H1 (cell line): ENCODE measurements at regions not wholly inside any gene's neighbourhood (a gene's known extent, or its start where the extent isn't known, plus 50 kb on each side); places are given as distances from the start of the nearest gene placed in this dataset.

Source experiments
- CTCF ChIA-PET: fragments of 300-600 bp; sonication (Branson Sonifier 250); formaldehyde crosslinking; loops from one replicate; lab custom pipeline; 2021; ENCODE audit not compliant: partially characterized antibody; lab: Charles Lee
- POLR2A ChIA-PET: fragments of 300-600 bp; sonication (Branson Sonifier 250); formaldehyde crosslinking; loops from one replicate; lab custom pipeline; 2021; ENCODE audit warnings: inconsistent platforms; ENCODE audit not compliant: partially characterized antibody; lab: Charles Lee
- DNase-seq, 2 experiments: peaks; one replicate each; pipeline versions ENCODE4 v3.0.0 to v3.0.0-alpha.2; 2010 to 2022; ENCODE audit warnings: low spot score in 2 of 2, low read depth in 1 of 2, mixed read lengths in 1 of 2
- FAIRE-seq: peaks from 2 replicates; lab custom pipeline; 2011; peaks lifted over from hg19 to GRCh38; lab: Jason Lieb, UNC
- H2AFZ ChIP-seq: 2 replicates; pipeline ENCODE4 v1.8.1; 2012; ENCODE audit warnings: low read length, inconsistent platforms
- H2AK5ac ChIP-seq: 2 replicates; pipeline ENCODE4 v1.6.1; 2013; ENCODE audit warnings: low read depth, low read length
- H2BK120ac ChIP-seq: replicated peaks from 2 replicates; pipeline ENCODE3; 2013; ENCODE audit warnings: low read depth, low read length, inconsistent platforms
- H2BK12ac ChIP-seq: 2 replicates; pipeline ENCODE4 v1.6.1; 2013; ENCODE audit warnings: low read depth, low read length
- H2BK15ac ChIP-seq: 2 replicates; pipeline ENCODE4 v1.6.1; 2013; ENCODE audit warnings: low read length
- H2BK20ac ChIP-seq: 2 replicates; pipeline ENCODE4 v1.6.1; 2013; ENCODE audit warnings: low read length
- H2BK5ac ChIP-seq: 2 replicates; pipeline ENCODE4 v1.6.1; 2013; ENCODE audit warnings: low read depth, low read length
- H3K14ac ChIP-seq: 2 replicates; pipeline ENCODE4 v1.6.1; 2013; ENCODE audit warnings: inconsistent platforms; ENCODE audit not compliant: insufficient read length
- H3K18ac ChIP-seq: 2 replicates; pipeline ENCODE4 v1.6.1; 2013; ENCODE audit warnings: low read length; ENCODE audit errors: extremely low read depth
- H3K23ac ChIP-seq: 2 replicates; pipeline ENCODE4 v1.6.1; 2013; ENCODE audit warnings: inconsistent platforms; ENCODE audit not compliant: insufficient read length
- H3K23me2 ChIP-seq: 2 replicates; pipeline ENCODE4 v1.6.1; 2013; ENCODE audit warnings: low read depth, low read length
- H3K27ac ChIP-seq: 2 replicates; pipeline ENCODE4 v1.6.1; 2011; ENCODE audit warnings: low read depth, low read length, inconsistent platforms
- H3K27me3 ChIP-seq, 4 experiments: replicated peaks in 1 of 4; 1 replicate in 1 of 4; 2 replicates in 3 of 4; pipeline versions ENCODE4 v1.6.1 to v1.8.1; 2011 to 2013; ENCODE audit warnings: low read length in 3 of 4, mild to moderate bottlenecking in 3 of 4, inconsistent platforms in 2 of 4, mixed read lengths in 2 of 4, moderate library complexity in 1 of 4; ENCODE audit not compliant: control insufficient read depth in 3 of 4, insufficient read depth in 3 of 4; ENCODE audit errors: extremely low read depth in 1 of 4
- H3K36me3 ChIP-seq, 4 experiments: 2 replicates each; pipeline versions ENCODE4 v1.6.1 to v1.8.1; 2011 to 2013; ENCODE audit warnings: mild to moderate bottlenecking in 4 of 4, low read length in 3 of 4, moderate library complexity in 2 of 4, control low read depth in 1 of 4, inconsistent platforms in 1 of 4; ENCODE audit not compliant: insufficient read depth in 4 of 4, control insufficient read depth in 2 of 4
- H3K4ac ChIP-seq: replicated peaks from 2 replicates; pipeline ENCODE3; 2013; ENCODE audit warnings: low read length, low read depth, mixed read lengths, inconsistent platforms; ENCODE audit not compliant: insufficient read length
- H3K4me1 ChIP-seq, 4 experiments: replicated peaks in 1 of 4; 1 replicate in 1 of 4; 2 replicates in 3 of 4; pipeline versions ENCODE4 v1.6.1 to v1.8.1; 2011 to 2013; ENCODE audit warnings: low read length in 3 of 4, inconsistent platforms in 2 of 4, mixed read lengths in 1 of 4; ENCODE audit not compliant: insufficient read depth in 4 of 4, control insufficient read depth in 3 of 4
- H3K4me2 ChIP-seq, 2 experiments: 2 replicates each; pipeline versions ENCODE4 v1.6.1 to v1.8.1; 2011 to 2013; ENCODE audit warnings: low read depth in 2 of 2, low read length in 2 of 2, control low read depth in 1 of 2, inconsistent platforms in 1 of 2, mild to moderate bottlenecking in 1 of 2; ENCODE audit not compliant: insufficient read depth in 1 of 2
- H3K4me3 ChIP-seq, 4 experiments: fragments of 200-600, 300-600 bp in 1 of 4; sonication (generic), shearing (Covaris generic), sonication (Bioruptor Twin) in 1 of 4; 2 replicates each; pipeline versions ENCODE4 v1.5.1 to v1.8.1; 2011 to 2016; ENCODE audit warnings: low read length in 4 of 4, low read depth in 3 of 4, control low read depth in 2 of 4, inconsistent platforms in 2 of 4, mild to moderate bottlenecking in 2 of 4, mixed read lengths in 1 of 4, moderate library complexity in 1 of 4; ENCODE audit not compliant: insufficient read depth in 2 of 4; ENCODE audit errors: extremely low read depth in 1 of 4
- H3K56ac ChIP-seq: replicated peaks from 2 replicates; pipeline ENCODE3; 2013; ENCODE audit warnings: low read depth, mild to moderate bottlenecking, mixed read lengths, low read length, inconsistent platforms; ENCODE audit not compliant: insufficient read length
- H3K79me1 ChIP-seq: 2 replicates; pipeline ENCODE4 v1.6.1; 2013; ENCODE audit warnings: low read depth, low read length, control low read depth
- H3K79me2 ChIP-seq, 2 experiments: 2 replicates each; pipeline versions ENCODE4 v1.6.1 to v1.8.1; 2012 to 2013; ENCODE audit warnings: low read length in 2 of 2, mild to moderate bottlenecking in 2 of 2, inconsistent platforms in 1 of 2; ENCODE audit not compliant: insufficient read depth in 2 of 2, control insufficient read depth in 1 of 2
- H3K9ac ChIP-seq, 4 experiments: replicated peaks in 1 of 4; 1 replicate in 1 of 4; 2 replicates in 3 of 4; pipeline versions ENCODE4 v1.6.1 to v1.8.1; 2011 to 2013; ENCODE audit warnings: low read depth in 3 of 4, low read length in 3 of 4, control low read depth in 2 of 4, mild to moderate bottlenecking in 2 of 4, moderate library complexity in 2 of 4, inconsistent platforms in 1 of 4; ENCODE audit errors: extremely low read depth in 1 of 4
- H3K9me3 ChIP-seq, 2 experiments: 2 replicates each; pipeline versions ENCODE4 v1.6.1 to v1.8.1; 2012 to 2013; ENCODE audit warnings: mild to moderate bottlenecking in 2 of 2, moderate library complexity in 2 of 2, control low read depth in 1 of 2, inconsistent platforms in 1 of 2, low read depth in 1 of 2, low read length in 1 of 2, mixed read lengths in 1 of 2; ENCODE audit not compliant: insufficient read depth in 2 of 2
- H4K20me1 ChIP-seq, 2 experiments: replicated peaks in 1 of 2; 2 replicates each; pipeline versions ENCODE3 to v1.8.1; 2011 to 2013; ENCODE audit warnings: inconsistent platforms in 2 of 2, low read length in 2 of 2, mild to moderate bottlenecking in 1 of 2; ENCODE audit not compliant: insufficient read depth in 2 of 2, control insufficient read depth in 1 of 2
- H4K5ac ChIP-seq: 2 replicates; pipeline ENCODE4 v1.6.1; 2013; ENCODE audit warnings: low read length, low read depth, mixed read lengths, inconsistent platforms; ENCODE audit not compliant: insufficient read length
- H4K8ac ChIP-seq: 2 replicates; pipeline ENCODE4 v1.8.0; 2013; ENCODE audit warnings: mild to moderate bottlenecking, moderate library complexity, low read length, inconsistent platforms; ENCODE audit not compliant: insufficient read depth; ENCODE audit errors: extremely low read depth
- H4K91ac ChIP-seq: replicated peaks from 2 replicates; pipeline ENCODE3; 2013; ENCODE audit warnings: low read length, mixed read lengths, inconsistent platforms; ENCODE audit not compliant: insufficient read length
- ATF3 ChIP-seq: IDR thresholded peaks from 2 replicates; pipeline ENCODE4 v1.6.1; 2011; ENCODE audit warnings: low read depth, mild to moderate bottlenecking, low read length; ENCODE audit not compliant: insufficient read depth
- CBX5 ChIP-seq: fragments of 300-800, 300-1000 bp; sonication (generic); IDR thresholded peaks from 2 replicates; pipeline ENCODE4 v1.7.1; 2016; ENCODE audit warnings: antibody characterized with exemption, low read length, low read depth
- CHD1 ChIP-seq: IDR thresholded peaks from 2 replicates; pipeline ENCODE4 v1.6.1; 2012; ENCODE audit warnings: low read depth, low read length, improper control_type of control experiment
- CHD2 ChIP-seq: IDR thresholded peaks from 2 replicates; pipeline ENCODE4 v1.6.1; 2012; ENCODE audit warnings: low read length, improper control_type of control experiment
- EGR1 ChIP-seq: IDR thresholded peaks from 2 replicates; pipeline ENCODE4 v1.6.1; 2011; ENCODE audit warnings: low read depth, low read length, borderline replicate concordance
- NRF1 ChIP-seq: IDR thresholded peaks from 2 replicates; pipeline ENCODE4 v1.6.1; 2011; ENCODE audit warnings: mild to moderate bottlenecking, low read depth, low read length, improper control_type of control experiment
- PHF8 ChIP-seq: fragments of 200-600 bp; sonication (generic); conservative IDR thresholded peaks from 2 replicates; pipeline ENCODE4 v1.7.1; 2012; ENCODE audit warnings: low read depth, mild to moderate bottlenecking, inconsistent platforms, low read length, moderate library complexity
- POU5F1 ChIP-seq: IDR thresholded peaks from 2 replicates; pipeline ENCODE4 v1.6.1; 2011; ENCODE audit warnings: low read depth, mild to moderate bottlenecking, low read length, moderate library complexity
- RAD21 ChIP-seq, 2 experiments: IDR thresholded peaks in 1 of 2; conservative IDR thresholded peaks in 1 of 2; 2 replicates each; pipeline ENCODE4 v1.6.1; 2011; ENCODE audit warnings: low read depth in 2 of 2, low read length in 2 of 2, improper control_type of control experiment in 1 of 2, inconsistent platforms in 1 of 2, mild to moderate bottlenecking in 1 of 2, moderate library complexity in 1 of 2
- SP1 ChIP-seq: IDR thresholded peaks from 2 replicates; pipeline ENCODE4 v1.6.1; 2011; ENCODE audit warnings: low read depth, low read length
- SP2 ChIP-seq: IDR thresholded peaks from 2 replicates; pipeline ENCODE4 v1.6.1; 2012; ENCODE audit warnings: mild to moderate bottlenecking, low read length, inconsistent platforms
- SUZ12 ChIP-seq: fragments of 200-600 bp; sonication (generic); IDR thresholded peaks from 2 replicates; pipeline ENCODE4 v1.6.1; 2012; ENCODE audit warnings: mild to moderate bottlenecking, inconsistent platforms, low read length, moderate library complexity, mixed read lengths
- TAF7 ChIP-seq: optimal IDR thresholded peaks from 2 replicates; pipeline ENCODE3; 2011; ENCODE audit warnings: low read depth, mild to moderate bottlenecking, inconsistent platforms, low read length, moderate library complexity, borderline replicate concordance
- TCF12 ChIP-seq: IDR thresholded peaks from 2 replicates; pipeline ENCODE4 v1.6.1; 2011; ENCODE audit warnings: low read depth, mild to moderate bottlenecking, low read length
- TEAD4 ChIP-seq: IDR thresholded peaks from 2 replicates; pipeline ENCODE4 v1.6.1; 2012; ENCODE audit warnings: low read depth, low read length, inconsistent platforms, mixed read lengths
- WGBS, 2 experiments: shearing (Covaris generic) in 1 of 2; methylation state at CpG; one replicate each; pipeline versions ENCODE4 v1.1.6 to v1.1.7; 2013 to 2015; ENCODE audit warnings: low lambda C conversion rate in 2 of 2, mixed read lengths in 2 of 2, inconsistent platforms in 1 of 2, low coverage in 1 of 2, missing lambda C conversion rate in 1 of 2; ENCODE audit not compliant: insufficient replicate concordance in 2 of 2, insufficient coverage in 1 of 2, insufficient read length in 1 of 2; ENCODE audit errors: extremely low coverage in 1 of 2, missing lambda C conversion rate in 1 of 2; 5-methylcytosine and 5-hydroxymethylcytosine counted together

GRCh38 chr9:107922260-107922659 is 432.7 kb upstream of the KLF4 start:
- no peak for FAIRE-seq
- H3K27me3 ChIP-seq: no peaks in the 10 kb centered on the region
- 82% methylated on average over 1 of the region's 1 CpG; no CpG with 5 or more reads in 1 of the 2 experiments for WGBS, 2 experiments
- TF ChIP-seq CHD2: no peak
- TF ChIP-seq RAD21 (IDR thresholded peaks at IDR 0.05 in 1 of 2, conservative IDR thresholded peaks at IDR 0.05 in 1 of 2; ENCODE audit: low read depth in 2 of 2, low read length in 2 of 2): no peak
- no peak for TF ChIP-seq PHF8
- no peak for TF ChIP-seq TEAD4
- no peak for TF ChIP-seq SP2
- TF ChIP-seq SP1: no peak
- TF ChIP-seq TAF7: no peak
- TF ChIP-seq ATF3: no peak
- TF ChIP-seq CHD1: no peak
- TF ChIP-seq POU5F1: no peak
- TF ChIP-seq CBX5: no peak
- no peak for TF ChIP-seq TCF12
- no peak for TF ChIP-seq NRF1
- no peak for TF ChIP-seq EGR1
- TF ChIP-seq SUZ12: no peak

More at GRCh38 chr9:107922260-107922659, 432.7 kb upstream of the KLF4 start:
- Histone ChIP-seq H2BK12ac (no peak overlapping the region), H4K20me1 (no peaks in the 10 kb centered on the region), H3K79me1 (no peaks in the 10 kb centered on the region), H3K79me2 (no peaks in the 10 kb centered on the region), H3K27ac (no peak overlapping the region), H4K5ac (no peak overlapping the region), H2AFZ (no peak overlapping the region), H2AK5ac (no peak overlapping the region), H3K9me3 (no peaks in the 10 kb centered on the region), H2BK15ac (no peak overlapping the region), H3K18ac (no peak overlapping the region), H3K23me2 (no peaks in the 10 kb centered on the region), H4K8ac (no peak overlapping the region), H2BK5ac (no peak overlapping the region), H3K23ac (no peak overlapping the region), H3K4me3 (no peak overlapping the region), H3K4ac (no peak overlapping the region), H4K91ac (no peak overlapping the region), H3K9ac (no peak overlapping the region), H2BK120ac (no peak overlapping the region), H3K4me2 (no peak overlapping the region), H3K36me3 (no peaks in the 10 kb centered on the region), H3K4me1 (no peaks in the 10 kb centered on the region), H3K56ac (no peak overlapping the region), H3K14ac (no peak overlapping the region), H2BK20ac (no peak overlapping the region)
- DNase-seq: no peak
- ChIA-PET CTCF (interaction anchor here (0.6 kb wide), 1 partner anchor 12 kb away, joined by 3 read pairs; no protein-coding TSS in a partner anchor), POLR2A (no interaction called here)
